GM12878 (cell line): ENCODE measurements at regions not wholly inside any gene's neighbourhood (a gene's known extent, or its start where the extent isn't known, plus 50 kb on each side); places are given as distances from the start of the nearest gene placed in this dataset.

ENCODE experiments used
- ATAC-seq: fragments of 200-7000 bp; cut with Tn5 transposase; 3 replicates; pipeline ENCODE4 v1.9.1; 2020; ENCODE audit warnings: mild to moderate bottlenecking, moderate library complexity
- BruUV-seq: library from RNA; stranded (reverse); fragments of 400-500 nt; replicated peaks from 2 replicates; lab custom pipeline; 2021; lab: Mats Ljungman, UMichigan
- CTCF ChIA-PET: fragments of 300-600 bp; sonication (Branson Sonifier 250); formaldehyde crosslinking; extraction: SDS; loops from one replicate; lab custom pipeline; 2021; ENCODE audit warnings: inconsistent platforms; lab: Yijun Ruan, JAX
- POLR2A ChIA-PET: fragments of 350-600 bp; formaldehyde crosslinking; extraction: SDS; loops from one replicate; lab custom pipeline; 2021; ENCODE audit warnings: inconsistent platforms; lab: Charles Lee
- RAD21 ChIA-PET: fragments of 300-600 bp; sonication (Branson Sonifier 250); formaldehyde crosslinking; loops from one replicate; lab custom pipeline; 2023; ENCODE audit warnings: antibody characterized with exemption; ENCODE audit not compliant: unreplicated experiment; lab: Charles Lee
- SMC1A ChIA-PET: fragments of 300-600 bp; sonication (Branson Sonifier 250); formaldehyde crosslinking; loops from one replicate; lab custom pipeline; 2023; ENCODE audit not compliant: unreplicated experiment, uncharacterized antibody; lab: Charles Lee
- DNase-seq: peaks from one replicate; pipeline ENCODE4 v3.0.0-alpha.2; 2011; ENCODE audit warnings: low read depth, low spot score
- FAIRE-seq: peaks from 3 replicates; lab custom pipeline; 2011; peaks lifted over from hg19 to GRCh38; lab: Jason Lieb, UNC
- H2AFZ ChIP-seq: 2 replicates; pipeline ENCODE4 v1.6.0; 2011; ENCODE audit warnings: low read depth, low read length, control low read depth; ENCODE audit not compliant: control insufficient read depth
- H3K27ac ChIP-seq: 2 replicates; pipeline ENCODE4 v1.5.1; 2011; ENCODE audit warnings: control low read depth; ENCODE audit not compliant: control insufficient read depth, insufficient read depth
- H3K27me3 ChIP-seq, 2 experiments: replicated peaks in 1 of 2; 2 replicates each; pipeline versions ENCODE4 v1.6.0 to v1.6.1; 2011; ENCODE audit warnings: low read length in 1 of 2; ENCODE audit not compliant: control insufficient read depth in 2 of 2, insufficient read depth in 2 of 2
- H3K36me3 ChIP-seq, 2 experiments: 2 replicates each; pipeline ENCODE4 v1.5.1; 2011; ENCODE audit warnings: low read length in 1 of 2; ENCODE audit not compliant: control insufficient read depth in 2 of 2, insufficient read depth in 2 of 2
- H3K4me1 ChIP-seq: 2 replicates; pipeline ENCODE4 v1.6.1; 2011; ENCODE audit warnings: mild to moderate bottlenecking, low read length, moderate library complexity, mixed read lengths; ENCODE audit not compliant: control insufficient read depth, insufficient read depth
- H3K4me2 ChIP-seq: 2 replicates; pipeline ENCODE4 v1.6.0; 2011; ENCODE audit warnings: control low read depth; ENCODE audit not compliant: control insufficient read depth, insufficient read depth
- H3K4me3 ChIP-seq: fragments of 200-600 bp; sonication (generic); 2 replicates; pipeline ENCODE4 v1.5.1; 2016
- H3K79me2 ChIP-seq: 2 replicates; pipeline ENCODE4 v1.6.0; 2011; ENCODE audit warnings: low read length; ENCODE audit not compliant: control insufficient read depth, insufficient read depth
- H3K9ac ChIP-seq: 2 replicates; pipeline ENCODE4 v1.8.0; 2011; ENCODE audit warnings: low read length, control low read depth, mixed read lengths; ENCODE audit not compliant: control insufficient read depth, insufficient read depth
- H3K9me3 ChIP-seq: replicated peaks from 3 replicates; pipeline ENCODE4 v1.5.1; 2011; ENCODE audit warnings: mild to moderate bottlenecking, low read length; ENCODE audit not compliant: control insufficient read depth, insufficient read depth
- H4K20me1 ChIP-seq: 2 replicates; pipeline ENCODE4 v1.6.0; 2011; ENCODE audit not compliant: control insufficient read depth, insufficient read depth
- CHD1 ChIP-seq: IDR thresholded peaks from 2 replicates; pipeline ENCODE4 v1.6.1; 2012; ENCODE audit warnings: low read depth, low read length, improper control_type of control experiment
- CREB1 ChIP-seq: IDR thresholded peaks from 2 replicates; pipeline ENCODE4 v1.6.1; 2012; ENCODE audit warnings: low read depth, mild to moderate bottlenecking, inconsistent platforms
- ELK1 ChIP-seq: IDR thresholded peaks from 2 replicates; pipeline ENCODE4 v1.6.1; 2012; ENCODE audit warnings: low read depth, low read length, improper control_type of control experiment
- EP300 ChIP-seq, 2 experiments: fragments of 150-350 bp in 1 of 2; IDR thresholded peaks; 2 replicates each; pipeline ENCODE4 v1.6.1; 2011 to 2012; ENCODE audit warnings: low read depth in 2 of 2, low read length in 2 of 2, borderline replicate concordance in 1 of 2, improper control_type of control experiment in 1 of 2, inconsistent platforms in 1 of 2; ENCODE audit not compliant: control insufficient read depth in 1 of 2
- ETV6 ChIP-seq, 2 experiments: fragments of 450-650 bp in 1 of 2; IDR thresholded peaks in 1 of 2; conservative IDR thresholded peaks in 1 of 2; 2 replicates each; pipeline ENCODE4 v1.6.1; 2014; ENCODE audit warnings: antibody characterized with exemption in 1 of 2, borderline replicate concordance in 1 of 2, low read depth in 1 of 2, mild to moderate bottlenecking in 1 of 2, moderate library complexity in 1 of 2
- EZH2 ChIP-seq: IDR thresholded peaks from 2 replicates; pipeline ENCODE4 v1.6.1; 2012; ENCODE audit warnings: low read depth, mild to moderate bottlenecking, control low read depth, inconsistent platforms, low read length, borderline replicate concordance; ENCODE audit not compliant: control insufficient read depth
- FOXM1 ChIP-seq: IDR thresholded peaks from 2 replicates; pipeline ENCODE4 v1.6.1; 2012; ENCODE audit warnings: low read depth, mild to moderate bottlenecking, inconsistent platforms, low read length, moderate library complexity
- NKRF ChIP-seq: fragments of 450-650 bp; conservative IDR thresholded peaks from 2 replicates; pipeline ENCODE4 v1.6.1; 2017; ENCODE audit warnings: mild to moderate bottlenecking, moderate library complexity
- PBX3 ChIP-seq: IDR thresholded peaks from 2 replicates; pipeline ENCODE4 v1.6.1; 2011; ENCODE audit warnings: mild to moderate bottlenecking, low read depth, low read length, moderate library complexity; ENCODE audit not compliant: insufficient replicate concordance
- POLR2AphosphoS5 ChIP-seq: IDR thresholded peaks from 2 replicates; pipeline ENCODE4 v1.6.1; 2011; ENCODE audit warnings: mild to moderate bottlenecking, low read length, inconsistent platforms
- POU2F2 ChIP-seq: IDR thresholded peaks from 3 replicates; pipeline ENCODE4 v1.6.1; 2011; ENCODE audit warnings: low read depth, mild to moderate bottlenecking, low read length, borderline replicate concordance
- SIX5 ChIP-seq: IDR thresholded peaks from 2 replicates; pipeline ENCODE4 v1.6.1; 2011; ENCODE audit warnings: mild to moderate bottlenecking, low read depth, low read length, moderate library complexity; ENCODE audit not compliant: severe bottlenecking
- TBL1XR1 ChIP-seq: IDR thresholded peaks from 2 replicates; pipeline ENCODE4 v1.6.1; 2012; ENCODE audit warnings: low read depth, low read length, improper control_type of control experiment
- ZBED1 ChIP-seq: IDR thresholded peaks from 2 replicates; pipeline ENCODE4 v1.6.1; 2016; ENCODE audit warnings: borderline replicate concordance
- ZBTB33 ChIP-seq: fragments of 450-650 bp; IDR thresholded peaks from 2 replicates; pipeline ENCODE4 v1.6.1; 2017; ENCODE audit warnings: mild to moderate bottlenecking
- ZNF207 ChIP-seq: fragments of 450-650 bp; IDR thresholded peaks from 2 replicates; pipeline ENCODE4 v1.6.1; 2014; ENCODE audit warnings: antibody characterized with exemption, mild to moderate bottlenecking, borderline replicate concordance
- WGBS: methylation state at CpG from one replicate; pipeline ENCODE4 v1.1.6; 2016; ENCODE audit warnings: low lambda C conversion rate; ENCODE audit not compliant: insufficient replicate concordance, insufficient coverage; ENCODE audit errors: missing lambda C conversion rate; 5-methylcytosine and 5-hydroxymethylcytosine counted together
- in situ Hi-C: fragments of 300-500 bp; cut with MboI; formaldehyde crosslinking; loops from 9 replicates; pipeline ENCODE4 v1.14.3; 2018; ENCODE audit warnings: mixed read lengths
- intact Hi-C: fragments of 100-400 bp; cut with micrococcal nuclease; formaldehyde crosslinking; loops from one replicate; pipeline ENCODE4 v1.14.2; 2022; ENCODE audit not compliant: unreplicated experiment

- TF ChIP-seq ELK1 (no peak), POLR2AphosphoS5 (no peak)
Observed at GRCh38 chr1:177411381-177411780, 240.6 kb downstream of the BRINP2 start (continued).

GRCh38 chr1:177410179-177410766 is 239.5 kb downstream of the BRINP2 start:
- CTCF ChIA-PET = no interaction called here
- WGBS = 7% methylated on average over 5 of the region's 5 CpGs
- no peak for TF ChIP-seq TBL1XR1
- no peak for TF ChIP-seq FOXM1
- TF ChIP-seq ZBTB33 = no peak
- no peak for TF ChIP-seq PBX3
- no peak for TF ChIP-seq NKRF
- TF ChIP-seq POU2F2 = no peak
- TF ChIP-seq EP300 (IDR thresholded peaks at IDR 0.05; ENCODE audit: borderline replicate concordance in 1 of 2, control insufficient read depth in 1 of 2, low read depth in 2 of 2, low read length in 2 of 2) = no peak
- peak; percentile 56; the same call in 1 of the 2 replicates for TF ChIP-seq CREB1
- no peak for TF ChIP-seq CHD1
- TF ChIP-seq ETV6 (conservative IDR thresholded peaks at IDR 0.05 in 1 of 2, IDR thresholded peaks at IDR 0.05 in 1 of 2; ENCODE audit: borderline replicate concordance in 1 of 2, low read depth in 1 of 2) = no peak
- no peak for TF ChIP-seq ZBED1
- no peak for TF ChIP-seq ZNF207
- TF ChIP-seq SIX5 = no peak
- no peak for TF ChIP-seq EZH2

More at GRCh38 chr1:177410179-177410766, 239.5 kb downstream of the BRINP2 start:
- H3K9ac ChIP-seq = no peak overlapping the region
- H3K27me3 ChIP-seq = no peaks in the 10 kb centered on the region
- no peak overlapping the region for H2AFZ ChIP-seq
- no peak overlapping the region for H3K4me3 ChIP-seq
- DNase-seq (no peak), ATAC-seq (no peak), FAIRE-seq (no peak)
- H4K20me1 ChIP-seq = no peaks in the 10 kb centered on the region
- no peak overlapping the region for H3K27ac ChIP-seq
- no peaks in the 10 kb centered on the region for H3K79me2 ChIP-seq
- RAD21 ChIA-PET = interaction anchor here (0.9 to 1.0 kb wide), 2 partner anchors 56 to 175 kb away, joined by 3 read pairs; no protein-coding TSS in a partner anchor
- intact Hi-C loops = no loop called here
- in situ Hi-C loops = no loop called here
- H3K4me1 ChIP-seq = no peaks in the 10 kb centered on the region
- H3K36me3 ChIP-seq = no peaks in the 10 kb centered on the region
- POLR2A ChIA-PET = no interaction called here
- BruUV-seq = no TSS peak
- H3K4me2 ChIP-seq = no peak overlapping the region
- SMC1A ChIA-PET = interaction anchor here (1.2 to 1.9 kb wide), 2 partner anchors 24 to 79 kb away, joined by 3 to 5 read pairs; no protein-coding TSS in a partner anchor
- no peaks in the 10 kb centered on the region for H3K9me3 ChIP-seq
